Esophagus squamous epithelium (tissue), 4 donors: ENCODE measurements at regions not wholly inside any gene's neighbourhood (a gene's known extent, or its start where the extent isn't known, plus 50 kb on each side); places are given as distances from the start of the nearest gene placed in this dataset.

Experiments used
- CTCF ChIP-seq, 6 experiments: fragments of 450-650 bp in 4 of 6; fragments of 200-600 bp in 2 of 6; sonication (generic) in 2 of 6; IDR thresholded peaks; one replicate each; pipeline ENCODE4 v1.5.1; 2016 to 2019; ENCODE audit warnings: antibody characterized with exemption in 6 of 6, mild to moderate bottlenecking in 4 of 6, moderate library complexity in 4 of 6
- POLR2A ChIP-seq, 4 donors: fragments of 450-650 bp; IDR thresholded peaks; one replicate each; pipeline ENCODE4 v1.6.1; 2017; ENCODE audit warnings: antibody characterized with exemption in 4 of 4, mild to moderate bottlenecking in 4 of 4, moderate library complexity in 3 of 4

- no peak for TF ChIP-seq POLR2A (IDR thresholded peaks at IDR 0.05)
- no peak for TF ChIP-seq CTCF (IDR thresholded peaks at IDR 0.05)
Measured at GRCh38 chr5:173807181-173807655, 80.9 kb upstream of the CPEB4 start.
